K562 (cell line): ENCODE measurements at regions not wholly inside any gene's neighbourhood (a gene's known extent, or its start where the extent isn't known, plus 50 kb on each side); places are given as distances from the start of the nearest gene placed in this dataset.

Experiments used
- CTCF ChIP-seq, 3 experiments: IDR thresholded peaks in 2 of 3; conservative IDR thresholded peaks in 1 of 3; 2 replicates each; pipeline ENCODE4 v1.5.1; 2011 to 2012; ENCODE audit warnings: low read length in 3 of 3, mild to moderate bottlenecking in 3 of 3, control low read depth in 2 of 3, improper control_type of control experiment in 1 of 3, inconsistent platforms in 1 of 3, low read depth in 1 of 3, mixed read lengths in 1 of 3, moderate library complexity in 1 of 3; ENCODE audit not compliant: insufficient read depth in 2 of 3
- EP300 ChIP-seq: IDR thresholded peaks from 2 replicates; pipeline ENCODE4 v1.6.1; 2012; ENCODE audit warnings: low read length, improper control_type of control experiment
- HOXB6 ChIP-seq: fragments of 250-450 bp; sonication (Bioruptor Pico); IDR thresholded peaks from 2 replicates; pipeline ENCODE4 v1.5.1; 2022; ENCODE audit warnings: mild to moderate bottlenecking, borderline replicate concordance
- KDM1A ChIP-seq, 2 experiments: fragments of 450-650 bp; IDR thresholded peaks; 2 replicates each; pipeline ENCODE4 v1.6.1; 2016; ENCODE audit warnings: mild to moderate bottlenecking in 2 of 2
- MIER1 ChIP-seq: fragments of 450-650 bp; IDR thresholded peaks from 2 replicates; pipeline ENCODE4 v1.6.1; 2016; ENCODE audit warnings: antibody characterized with exemption, mild to moderate bottlenecking, low read depth
- POLR2AphosphoS5 ChIP-seq: IDR thresholded peaks from 2 replicates; pipeline ENCODE4 v1.6.1; 2011; ENCODE audit warnings: mild to moderate bottlenecking, low read depth, low read length, moderate library complexity; ENCODE audit not compliant: control insufficient read depth, insufficient read depth
- RHOXF2B ChIP-seq: fragments of 250-450 bp; sonication (Bioruptor Pico); conservative IDR thresholded peaks from 2 replicates; pipeline ENCODE4 v1.5.1; 2021
- TRIM28 ChIP-seq: fragments of 450-650 bp; IDR thresholded peaks from 2 replicates; pipeline ENCODE4 v1.6.1; 2017

GRCh38 chr12:73187765-73188164 is 915.6 kb downstream of the TRHDE start:
- no peak for TF ChIP-seq CTCF (IDR thresholded peaks at IDR 0.05 in 2 of 3, conservative IDR thresholded peaks at IDR 0.05 in 1 of 3; ENCODE audit: insufficient read depth in 2 of 3, low read depth in 1 of 3, low read length in 3 of 3)
- TF ChIP-seq TRIM28, result no peak
- TF ChIP-seq POLR2AphosphoS5, result no peak
- no peak for TF ChIP-seq MIER1
- no peak for TF ChIP-seq KDM1A (IDR thresholded peaks at IDR 0.05)
- no peak for TF ChIP-seq HOXB6
- no peak for TF ChIP-seq RHOXF2B (CRISPR knock-in tag)
- no peak for TF ChIP-seq EP300
